Upper lobe of left lung (tissue), 4 donors: ENCODE measurements at regions not wholly inside any gene's neighbourhood (a gene's known extent, or its start where the extent isn't known, plus 50 kb on each side); places are given as distances from the start of the nearest gene placed in this dataset.

Experiments used
- POLR2A ChIP-seq, 4 donors: fragments of 450-650 bp; IDR thresholded peaks; one replicate each; pipeline ENCODE4 v1.5.1; 2016 to 2017; ENCODE audit warnings: antibody characterized with exemption in 4 of 4, mild to moderate bottlenecking in 2 of 4
- TF ChIP-seq, protein P1 (sequence below), 6 experiments: fragments of 450-650 bp in 4 of 6; fragments of 200-600 bp in 2 of 6; sonication (generic) in 2 of 6; IDR thresholded peaks; one replicate each; pipeline ENCODE4 v1.5.1; 2016 to 2019; ENCODE audit warnings: antibody characterized with exemption in 6 of 6

DNA sequence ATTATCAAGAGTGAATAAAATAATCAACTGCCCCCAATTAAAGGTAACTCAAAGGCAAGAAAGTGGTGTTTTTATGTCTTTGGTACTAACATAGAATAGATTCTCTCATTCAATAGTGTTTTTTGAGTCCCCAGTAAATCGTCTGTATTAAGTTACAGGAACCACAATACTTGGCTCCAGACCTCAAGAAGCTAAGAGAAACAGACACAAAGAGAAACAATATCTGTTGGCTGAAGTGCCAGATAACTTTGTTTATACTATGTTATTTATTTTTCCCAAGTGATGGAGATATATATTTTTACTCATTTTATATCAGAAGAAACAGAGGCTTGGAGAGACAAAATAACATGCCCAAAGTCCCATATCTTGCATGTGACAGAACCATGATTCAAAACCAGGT lies 201.7 kb upstream of the HNRNPA3 start:
- TF ChIP-seq, protein P1, sequence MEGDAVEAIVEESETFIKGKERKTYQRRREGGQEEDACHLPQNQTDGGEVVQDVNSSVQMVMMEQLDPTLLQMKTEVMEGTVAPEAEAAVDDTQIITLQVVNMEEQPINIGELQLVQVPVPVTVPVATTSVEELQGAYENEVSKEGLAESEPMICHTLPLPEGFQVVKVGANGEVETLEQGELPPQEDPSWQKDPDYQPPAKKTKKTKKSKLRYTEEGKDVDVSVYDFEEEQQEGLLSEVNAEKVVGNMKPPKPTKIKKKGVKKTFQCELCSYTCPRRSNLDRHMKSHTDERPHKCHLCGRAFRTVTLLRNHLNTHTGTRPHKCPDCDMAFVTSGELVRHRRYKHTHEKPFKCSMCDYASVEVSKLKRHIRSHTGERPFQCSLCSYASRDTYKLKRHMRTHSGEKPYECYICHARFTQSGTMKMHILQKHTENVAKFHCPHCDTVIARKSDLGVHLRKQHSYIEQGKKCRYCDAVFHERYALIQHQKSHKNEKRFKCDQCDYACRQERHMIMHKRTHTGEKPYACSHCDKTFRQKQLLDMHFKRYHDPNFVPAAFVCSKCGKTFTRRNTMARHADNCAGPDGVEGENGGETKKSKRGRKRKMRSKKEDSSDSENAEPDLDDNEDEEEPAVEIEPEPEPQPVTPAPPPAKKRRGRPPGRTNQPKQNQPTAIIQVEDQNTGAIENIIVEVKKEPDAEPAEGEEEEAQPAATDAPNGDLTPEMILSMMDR (IDR thresholded peaks at IDR 0.05) = no peak
- TF ChIP-seq POLR2A (IDR thresholded peaks at IDR 0.05) = no peak
